ENCODE measurements at regions not wholly inside any gene's neighbourhood (a gene's known extent, or its start where the extent isn't known, plus 50 kb on each side); places are given as distances from the start of the nearest gene placed in this dataset.

DNA sequence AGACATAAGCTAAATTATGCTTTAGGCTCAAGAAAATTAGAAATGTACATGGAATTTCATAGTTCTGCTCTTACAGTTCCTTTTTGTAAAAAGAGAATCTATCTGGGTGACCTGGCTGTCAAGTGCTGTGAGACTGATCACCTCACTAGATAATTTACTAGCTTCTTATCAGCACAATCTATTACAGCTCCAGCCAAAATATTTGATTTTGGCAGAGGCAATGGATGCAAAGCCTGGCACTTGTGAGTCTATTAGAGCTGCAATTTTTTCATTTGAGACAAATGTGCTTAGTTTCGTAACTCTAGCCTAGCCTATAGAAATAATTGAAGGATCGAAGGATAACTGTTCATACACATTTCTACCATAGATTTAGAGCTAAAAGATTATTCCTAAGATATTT lies 927.5 kb downstream of the SLC6A15 start:
- H3K27me3 ChIP-seq (ENCODE audit: control insufficient read depth, insufficient read depth, low read length) = no peaks in the 10 kb centered on the region
- H3K36me3 ChIP-seq (ENCODE audit: control insufficient read depth, insufficient read depth, low read length) = no peaks in the 10 kb centered on the region
- no peak for FAIRE-seq

GRCh38 chr12:83980398-83980797 lies 932.2 kb downstream of the SLC6A15 start:
- Histone ChIP-seq H3K4me3 (ENCODE audit: low read depth, low read length) (no peak overlapping the region), H3K27me3 (ENCODE audit: control insufficient read depth, insufficient read depth, low read length) (no peaks in the 10 kb centered on the region), H3K36me3 (ENCODE audit: control insufficient read depth, insufficient read depth, low read length) (no peaks in the 10 kb centered on the region)
- DNase-seq (ENCODE audit: low read depth) = no peak
- FAIRE-seq = no peak
- TF ChIP-seq, protein P1, sequence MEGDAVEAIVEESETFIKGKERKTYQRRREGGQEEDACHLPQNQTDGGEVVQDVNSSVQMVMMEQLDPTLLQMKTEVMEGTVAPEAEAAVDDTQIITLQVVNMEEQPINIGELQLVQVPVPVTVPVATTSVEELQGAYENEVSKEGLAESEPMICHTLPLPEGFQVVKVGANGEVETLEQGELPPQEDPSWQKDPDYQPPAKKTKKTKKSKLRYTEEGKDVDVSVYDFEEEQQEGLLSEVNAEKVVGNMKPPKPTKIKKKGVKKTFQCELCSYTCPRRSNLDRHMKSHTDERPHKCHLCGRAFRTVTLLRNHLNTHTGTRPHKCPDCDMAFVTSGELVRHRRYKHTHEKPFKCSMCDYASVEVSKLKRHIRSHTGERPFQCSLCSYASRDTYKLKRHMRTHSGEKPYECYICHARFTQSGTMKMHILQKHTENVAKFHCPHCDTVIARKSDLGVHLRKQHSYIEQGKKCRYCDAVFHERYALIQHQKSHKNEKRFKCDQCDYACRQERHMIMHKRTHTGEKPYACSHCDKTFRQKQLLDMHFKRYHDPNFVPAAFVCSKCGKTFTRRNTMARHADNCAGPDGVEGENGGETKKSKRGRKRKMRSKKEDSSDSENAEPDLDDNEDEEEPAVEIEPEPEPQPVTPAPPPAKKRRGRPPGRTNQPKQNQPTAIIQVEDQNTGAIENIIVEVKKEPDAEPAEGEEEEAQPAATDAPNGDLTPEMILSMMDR (IDR thresholded peaks at IDR 0.05; ENCODE audit: insufficient read depth, low read length, severe bottlenecking) = no peak

More for the DNA sequence above, 927.5 kb downstream of the SLC6A15 start:
- DNase-seq (ENCODE audit: low read depth) = no peak
- TF ChIP-seq, protein P1 (IDR thresholded peaks at IDR 0.05; ENCODE audit: insufficient read depth, low read length, severe bottlenecking) = no peak
- H3K4me3 ChIP-seq (ENCODE audit: low read depth, low read length) = no peak overlapping the region

GRCh38 chr12:83979785-83980184 lies 932.8 kb downstream of the SLC6A15 start:
- TF ChIP-seq, protein P1 (IDR thresholded peaks at IDR 0.05; ENCODE audit: insufficient read depth, low read length, severe bottlenecking) = no peak
- no peaks in the 10 kb centered on the region for H3K27me3 ChIP-seq (ENCODE audit: control insufficient read depth, insufficient read depth, low read length)
- H3K4me3 ChIP-seq (ENCODE audit: low read depth, low read length) = no peak overlapping the region
- DNase-seq (ENCODE audit: low read depth) (peak; percentile 5), FAIRE-seq (no peak)
- H3K36me3 ChIP-seq (ENCODE audit: control insufficient read depth, insufficient read depth, low read length) = no peaks in the 10 kb centered on the region

DNA sequence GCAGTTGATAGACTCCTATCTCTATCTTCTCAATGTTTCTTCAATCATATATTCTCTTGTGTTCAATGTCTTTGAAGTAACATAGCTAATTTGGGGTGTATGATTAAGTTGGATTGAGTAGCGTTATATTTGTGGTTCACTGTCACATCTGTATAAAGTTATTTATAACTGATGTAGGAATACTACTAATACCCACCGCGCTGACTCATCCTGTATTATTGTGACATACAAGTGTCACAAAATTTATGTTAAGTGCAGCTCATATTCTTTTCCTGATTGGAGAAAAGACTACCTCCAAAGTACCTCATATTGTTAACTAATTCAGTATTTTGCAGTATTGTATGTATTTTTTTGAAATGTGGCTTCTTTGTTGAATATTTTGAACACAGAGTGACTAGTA lies 940.8 kb downstream of the SLC6A15 start:
- Histone ChIP-seq H3K4me3 (ENCODE audit: low read depth, low read length) (no peak overlapping the region), H3K36me3 (ENCODE audit: control insufficient read depth, insufficient read depth, low read length) (no peaks in the 10 kb centered on the region), H3K27me3 (ENCODE audit: control insufficient read depth, insufficient read depth, low read length) (no peaks in the 10 kb centered on the region)
- DNase-seq (ENCODE audit: low read depth) = no peak
- TF ChIP-seq, protein P1 (IDR thresholded peaks at IDR 0.05; ENCODE audit: insufficient read depth, low read length, severe bottlenecking) = no peak
- FAIRE-seq = no peak

DNA sequence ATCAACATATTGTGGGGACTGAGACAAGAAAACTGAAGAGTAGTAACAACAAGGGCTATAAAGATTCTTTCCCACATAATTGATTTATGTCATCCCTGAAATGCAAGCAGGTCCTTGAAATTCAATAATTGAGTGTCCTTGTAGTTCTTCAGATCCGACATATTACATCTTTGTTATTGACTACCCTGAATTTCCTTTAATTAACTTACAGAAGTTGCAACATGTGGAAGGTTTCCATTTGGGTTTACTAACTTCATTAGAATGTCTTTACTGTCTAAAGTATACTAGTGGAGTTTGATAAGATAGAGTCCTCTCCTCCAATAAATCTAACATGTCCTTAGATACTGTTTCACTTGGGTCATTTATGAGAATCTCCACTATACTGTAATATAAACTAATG lies 951.8 kb downstream of the SLC6A15 start:
- TF ChIP-seq, protein P1 (IDR thresholded peaks at IDR 0.05; ENCODE audit: insufficient read depth, low read length, severe bottlenecking) = no peak
- Histone ChIP-seq H3K27me3 (ENCODE audit: control insufficient read depth, insufficient read depth, low read length) (no peaks in the 10 kb centered on the region), H3K36me3 (ENCODE audit: control insufficient read depth, insufficient read depth, low read length) (no peaks in the 10 kb centered on the region), H3K4me3 (ENCODE audit: low read depth, low read length) (no peak overlapping the region)
- no peak for DNase-seq (ENCODE audit: low read depth)
- no peak for FAIRE-seq

GRCh38 chr12:83958997-83959396 lies 953.6 kb downstream of the SLC6A15 start:
- Histone ChIP-seq H3K36me3 (ENCODE audit: control insufficient read depth, insufficient read depth, low read length) (no peaks in the 10 kb centered on the region), H3K27me3 (ENCODE audit: control insufficient read depth, insufficient read depth, low read length) (no peaks in the 10 kb centered on the region), H3K4me3 (ENCODE audit: low read depth, low read length) (no peak overlapping the region)
- DNase-seq (ENCODE audit: low read depth) = peak; percentile 64
- TF ChIP-seq, protein P1 (IDR thresholded peaks at IDR 0.05; ENCODE audit: insufficient read depth, low read length, severe bottlenecking) = no peak
- no peak for FAIRE-seq

Data from bronchial epithelial cell (primary cell).